HG03066 (cell line): ENCODE measurements at regions not wholly inside any gene's neighbourhood (a gene's known extent, or its start where the extent isn't known, plus 50 kb on each side); places are given as distances from the start of the nearest gene placed in this dataset.
"Not testable (repeated sequence)": the region's sequence is repeated elsewhere in the genome, so short reads cannot be mapped to it uniquely, and the experiment has no call there.

Experiments used
- ATAC-seq: cut with Tn5 transposase; IDR thresholded peaks from one replicate; pipeline ENCODE4 v1.9.1; 2021; ENCODE audit warnings: low read depth; ENCODE audit not compliant: unreplicated experiment

- not testable (repeated sequence) for ATAC-seq
These were observed 155.6 kb upstream of the GOLGA6L22 start for GRCh38 chr15:22303112-22303511.
